AML-193 (cell line): ENCODE measurements at regions not wholly inside any gene's neighbourhood (a gene's known extent, or its start where the extent isn't known, plus 50 kb on each side); places are given as distances from the start of the nearest gene placed in this dataset.

ENCODE experiments used
- DNase-seq, 2 experiments: peaks; one replicate each; lab custom pipeline; 2025; lab: John Stamatoyannopoulos, UW

DNA sequence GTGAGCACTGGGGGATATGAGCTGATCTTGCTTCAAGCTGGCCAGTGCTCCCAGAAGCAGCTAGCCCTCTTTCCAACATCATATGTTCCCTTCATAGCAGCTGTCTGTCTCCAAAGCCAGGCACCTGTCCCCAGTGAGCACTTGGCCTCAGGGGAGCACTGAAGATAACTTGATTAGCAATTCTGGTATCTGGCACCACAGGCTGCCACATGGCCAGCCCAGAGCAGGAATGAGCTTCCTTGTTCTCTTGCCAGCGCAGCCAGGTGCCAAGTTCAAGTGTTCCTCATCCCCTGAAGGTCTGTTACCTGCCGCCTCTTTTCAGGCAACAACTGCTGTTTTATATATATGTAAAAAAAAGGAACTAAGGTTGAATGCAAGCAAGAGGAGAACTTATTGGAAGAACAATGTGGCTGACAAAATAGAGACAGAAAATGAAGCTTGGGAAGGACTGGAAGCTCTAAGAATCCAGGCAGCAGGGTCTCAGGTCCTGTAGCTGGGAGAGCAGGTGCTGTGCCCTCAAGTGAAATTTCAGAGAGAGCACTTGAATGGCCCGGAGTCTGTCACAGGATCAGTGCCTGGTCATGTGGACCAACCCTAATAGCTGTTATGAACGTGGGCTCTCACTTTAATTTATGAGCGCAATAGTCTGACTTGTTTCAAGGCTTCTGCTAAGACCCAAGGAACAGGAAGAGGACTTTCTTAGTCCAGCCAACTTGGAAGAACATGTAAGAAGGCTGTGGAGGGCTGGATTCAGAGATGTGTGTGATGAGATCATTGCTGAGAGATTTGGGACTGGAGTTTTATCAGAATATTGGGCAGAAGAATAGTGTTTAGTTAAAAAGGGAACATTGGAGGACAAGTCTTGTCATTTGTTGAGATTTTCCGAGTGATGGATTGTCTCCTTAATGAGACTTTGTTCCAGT is 267.2 kb downstream of the GLRX3 start:
- no peak for DNase-seq

- no peak for DNase-seq
Observed at GRCh38 chr10:130404476-130405055, 268.4 kb downstream of the GLRX3 start.

DNA sequence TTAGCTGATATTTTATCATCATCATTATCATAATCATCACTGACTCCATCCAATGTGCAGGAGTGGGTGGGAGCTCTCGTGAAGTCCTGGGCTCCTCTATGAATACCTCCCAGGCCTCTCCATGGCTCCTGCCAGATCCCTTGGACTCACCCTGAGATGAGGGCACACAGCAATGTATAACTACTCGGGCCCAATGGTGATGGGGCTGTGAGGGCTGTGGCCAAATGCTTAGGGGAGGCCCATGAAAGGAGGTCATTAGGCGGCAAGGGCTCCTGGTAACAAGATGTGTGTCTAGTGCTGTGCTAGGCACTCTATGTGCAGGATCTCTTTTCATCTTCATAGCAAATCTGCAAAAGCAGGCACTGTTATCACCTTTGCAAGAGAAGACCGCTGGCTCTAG is 270.9 kb downstream of the GLRX3 start:
- DNase-seq = no peak

DNA sequence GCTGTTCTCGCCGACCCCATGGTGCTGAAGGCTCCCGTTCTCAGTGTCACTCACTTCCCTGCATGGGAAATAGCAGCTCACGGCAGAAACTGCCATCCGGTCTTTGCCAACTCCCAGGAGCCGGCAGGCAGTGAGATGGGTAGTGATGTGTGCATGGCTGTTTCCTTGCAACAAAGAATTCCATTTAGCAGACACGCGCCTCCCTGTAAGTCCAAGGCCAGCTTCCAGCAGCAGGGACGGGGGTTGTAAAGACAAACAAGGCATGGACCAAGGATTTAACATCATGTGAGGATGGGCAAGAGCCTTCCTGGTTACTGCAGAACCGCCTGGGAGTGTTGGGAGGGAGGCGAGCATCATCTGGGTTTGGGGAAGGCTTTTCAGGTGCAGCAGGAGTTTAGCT is 273.1 kb downstream of the GLRX3 start:
- no peak for DNase-seq

- DNase-seq = no peak
Observed at GRCh38 chr10:130409931-130410330, 273.7 kb downstream of the GLRX3 start.

DNA sequence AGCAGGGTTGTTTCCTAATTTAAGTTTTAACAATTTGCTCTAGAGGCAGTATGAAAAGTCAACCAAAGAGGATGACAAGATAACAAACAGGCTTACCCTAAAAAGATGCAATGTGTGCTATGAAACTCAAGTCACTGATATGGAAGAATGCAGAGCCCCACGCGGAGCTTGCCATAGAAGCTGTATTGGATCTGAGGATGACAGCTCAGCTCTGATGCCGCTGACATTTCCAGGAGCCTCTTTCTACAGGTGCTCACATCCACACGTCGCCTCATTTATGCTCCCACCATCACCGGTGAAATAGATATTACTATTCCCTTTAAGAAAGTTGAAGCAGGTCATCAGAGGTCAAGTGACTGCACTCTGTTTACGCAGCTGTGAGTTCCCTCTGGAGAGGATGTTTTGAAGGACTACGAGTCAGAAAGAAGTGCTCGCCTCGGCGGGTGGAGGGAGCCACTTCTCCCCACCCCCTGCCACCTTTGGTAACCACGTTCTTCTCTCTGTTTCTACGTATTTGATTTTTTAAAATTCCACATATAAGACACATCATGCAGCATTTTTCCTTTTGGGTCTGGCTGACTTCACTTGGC is 275.4 kb downstream of the GLRX3 start:
- DNase-seq = no peak

DNA sequence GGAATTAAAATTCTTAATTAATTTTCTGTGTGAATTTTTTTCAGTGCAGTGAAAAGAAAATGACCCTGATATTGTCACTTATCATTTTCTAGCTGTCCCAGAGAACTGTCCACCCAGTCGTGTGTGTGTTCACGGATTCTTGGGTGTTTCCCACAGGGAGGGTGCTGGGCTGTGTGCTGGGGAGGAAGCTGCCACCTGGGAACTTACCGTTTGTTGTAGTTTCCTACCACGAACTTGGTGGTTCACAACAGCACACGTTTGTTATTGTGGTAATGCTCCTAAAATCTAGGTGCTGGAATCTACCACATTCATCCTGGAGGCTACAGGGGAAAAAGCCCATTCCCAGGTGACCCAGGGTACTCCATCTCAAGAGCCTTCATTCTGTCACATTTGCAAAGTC is 276.1 kb downstream of the GLRX3 start:
- DNase-seq = no peak

- no peak for DNase-seq
Observed at GRCh38 chr10:130416334-130417150, 280.4 kb downstream of the GLRX3 start.

DNA sequence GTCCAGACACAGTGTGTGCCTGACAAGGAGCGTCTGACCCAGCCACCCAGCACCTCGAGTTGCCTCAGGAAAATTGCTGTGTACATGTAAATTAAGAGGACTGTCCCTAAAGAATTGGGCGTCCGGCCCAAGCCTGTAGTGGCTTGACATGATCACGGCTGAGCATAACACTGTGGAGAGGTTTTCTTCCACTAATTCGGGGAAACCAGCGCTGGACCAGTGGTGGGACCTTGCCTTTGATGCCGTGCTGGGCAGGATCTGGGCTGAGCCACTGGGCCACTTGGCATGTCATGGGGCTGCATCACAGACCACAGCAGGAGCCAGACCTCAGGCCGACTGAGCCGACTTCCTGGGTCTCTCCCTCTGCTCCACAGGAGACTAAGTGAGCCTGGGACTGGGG is 282.5 kb downstream of the GLRX3 start:
- DNase-seq = no peak

DNA sequence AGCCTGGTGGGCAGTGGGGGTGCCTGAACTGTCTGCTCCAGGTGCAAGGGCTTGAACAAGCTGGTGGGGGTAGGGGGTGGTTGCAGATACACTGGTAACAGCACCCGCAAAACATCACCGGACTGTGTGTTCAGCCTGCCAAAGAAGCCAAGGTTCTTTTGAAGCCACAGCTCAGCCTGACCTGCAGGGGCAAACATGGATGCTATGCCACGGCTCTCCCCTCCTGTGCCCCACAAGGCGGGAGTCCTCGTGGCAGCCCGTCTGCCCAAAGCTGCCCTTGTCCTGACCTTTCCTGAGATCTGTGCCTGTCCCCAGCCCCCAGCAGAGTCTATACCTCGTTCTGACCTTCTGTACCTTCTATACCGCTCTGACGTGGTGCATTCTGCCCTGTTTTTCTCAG is 285.7 kb downstream of the GLRX3 start:
- no peak for DNase-seq

DNA sequence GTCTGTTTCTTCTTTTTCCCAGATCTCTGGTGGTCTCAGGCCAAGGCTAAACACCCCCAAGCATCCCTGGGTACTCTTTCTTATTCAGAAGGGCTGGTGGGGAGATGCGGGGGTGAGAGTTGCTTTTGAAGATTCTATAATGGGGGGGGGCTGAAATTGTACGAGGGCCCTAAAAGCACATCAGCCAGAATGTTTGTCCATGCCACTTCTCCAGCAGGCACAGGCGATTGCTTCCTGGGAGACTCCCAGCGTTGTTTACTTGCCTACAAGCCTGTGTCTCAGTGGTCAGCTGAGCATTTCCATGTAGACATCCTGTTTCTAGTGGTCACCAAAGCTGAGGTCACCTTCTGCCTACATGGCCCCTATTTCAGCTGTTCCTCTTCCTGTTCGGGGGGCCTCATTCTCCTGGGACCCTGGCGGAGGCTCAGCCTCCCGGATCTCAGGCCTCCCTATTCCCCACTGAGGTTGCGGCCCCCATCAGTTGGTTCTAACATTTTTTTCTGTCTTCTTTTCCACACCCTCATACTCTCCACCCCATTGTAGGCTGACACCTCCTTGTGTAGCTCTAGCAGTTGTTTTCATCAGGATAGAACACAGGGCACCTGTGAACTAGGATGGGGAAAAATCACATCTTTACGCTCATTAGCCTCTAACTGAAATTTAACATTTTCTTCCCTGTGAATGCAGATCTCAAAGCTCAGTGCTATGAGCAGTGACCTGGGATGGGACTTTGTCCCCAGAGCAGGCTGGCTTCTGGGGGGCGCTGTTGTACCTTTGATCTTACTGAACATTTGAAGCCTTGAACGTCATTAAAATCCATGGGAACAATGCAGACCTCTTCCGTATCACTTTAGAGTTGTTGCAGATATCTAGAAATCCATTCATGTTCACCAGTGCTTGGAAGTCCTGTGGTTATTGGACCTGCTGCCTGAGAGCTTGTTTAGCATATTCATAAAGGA is 286.5 kb downstream of the GLRX3 start:
- no peak for DNase-seq

GRCh38 chr10:130423455-130424305 is 287.5 kb downstream of the GLRX3 start:
- no peak for DNase-seq

- DNase-seq = no peak
Observed at GRCh38 chr10:130424418-130424817, 288.2 kb downstream of the GLRX3 start.

- no peak for DNase-seq
Observed at GRCh38 chr10:130425169-130425568, 289.0 kb downstream of the GLRX3 start.

GRCh38 chr10:130425881-130426435 is 289.8 kb downstream of the GLRX3 start:
- DNase-seq = no peak

DNA sequence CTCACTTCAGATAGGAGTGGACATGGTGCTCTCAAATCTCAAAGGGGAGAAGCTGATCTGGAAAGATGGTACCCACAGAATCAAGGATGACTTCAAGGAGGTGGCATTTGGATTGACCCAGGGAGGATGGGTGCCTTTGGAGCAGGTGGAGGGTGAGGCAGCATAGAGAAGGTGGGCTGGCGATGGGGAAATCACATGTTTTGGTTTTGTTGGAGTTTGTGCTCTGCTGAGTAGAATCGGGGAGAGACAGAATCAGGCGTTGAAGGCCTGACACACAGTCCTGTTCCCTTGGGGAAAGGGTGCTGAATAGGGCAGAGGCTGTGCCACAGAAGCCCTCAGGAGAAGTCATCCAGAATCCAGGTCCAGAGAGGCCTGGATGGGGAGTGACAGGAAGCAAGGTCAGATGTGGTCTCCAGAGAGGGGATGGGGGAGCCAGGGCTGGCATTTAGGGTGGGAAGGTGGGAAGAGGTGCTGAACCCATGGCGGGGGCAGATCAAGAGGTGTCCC is 291.1 kb downstream of the GLRX3 start:
- DNase-seq = no peak

GRCh38 chr10:130428936-130429335 is 292.7 kb downstream of the GLRX3 start:
- no peak for DNase-seq

DNA sequence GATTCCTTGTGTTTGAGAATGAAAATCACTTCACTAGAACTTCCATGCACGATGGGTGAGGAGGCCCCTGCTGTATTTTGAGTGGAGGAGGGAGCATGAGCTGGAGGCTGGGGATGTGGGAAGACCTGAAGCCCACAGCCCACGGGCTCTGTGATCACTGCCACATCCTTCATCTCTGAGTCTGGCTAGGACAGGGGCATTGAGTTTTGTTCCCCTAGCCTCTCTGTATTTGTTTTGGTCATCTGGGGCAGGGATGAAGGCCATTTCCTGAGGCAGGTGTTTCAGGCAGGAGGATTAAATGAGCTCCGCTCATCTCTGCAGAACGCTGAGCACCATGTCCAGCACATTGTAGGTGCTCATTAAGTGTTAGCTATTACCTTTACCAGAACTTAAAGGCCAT is 293.6 kb downstream of the GLRX3 start:
- no peak for DNase-seq

DNA sequence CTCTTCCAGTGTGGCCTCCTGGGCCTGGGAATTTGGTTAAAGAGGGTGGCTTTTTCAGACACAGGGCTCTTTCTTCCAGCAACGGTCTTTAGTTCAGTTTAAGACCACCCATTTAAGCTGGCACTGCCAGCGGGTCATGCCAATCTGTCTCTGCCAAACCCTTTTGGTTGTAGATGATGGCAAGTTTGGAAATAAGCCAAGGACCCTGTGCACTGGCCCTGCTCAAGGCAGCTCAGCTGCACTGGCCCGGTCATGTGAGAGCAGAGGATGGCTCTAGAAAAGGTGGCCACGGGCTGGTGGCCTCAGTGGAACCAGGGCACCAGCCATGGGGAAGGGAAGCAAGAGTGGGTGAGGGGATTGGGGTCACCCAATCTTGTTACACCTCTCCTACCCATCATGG is 294.1 kb downstream of the GLRX3 start:
- no peak for DNase-seq
